Colon (tissue), 2 donors: ENCODE measurements at regions not wholly inside any gene's neighbourhood (a gene's known extent, or its start where the extent isn't known, plus 50 kb on each side); places are given as distances from the start of the nearest gene placed in this dataset.

Experiments
- FAIRE-seq: peaks from 2 replicates; lab custom pipeline; 2012; peaks lifted over from hg19 to GRCh38; lab: Jason Lieb, UNC
- donor health status: control.
- donor health status: control.

DNA sequence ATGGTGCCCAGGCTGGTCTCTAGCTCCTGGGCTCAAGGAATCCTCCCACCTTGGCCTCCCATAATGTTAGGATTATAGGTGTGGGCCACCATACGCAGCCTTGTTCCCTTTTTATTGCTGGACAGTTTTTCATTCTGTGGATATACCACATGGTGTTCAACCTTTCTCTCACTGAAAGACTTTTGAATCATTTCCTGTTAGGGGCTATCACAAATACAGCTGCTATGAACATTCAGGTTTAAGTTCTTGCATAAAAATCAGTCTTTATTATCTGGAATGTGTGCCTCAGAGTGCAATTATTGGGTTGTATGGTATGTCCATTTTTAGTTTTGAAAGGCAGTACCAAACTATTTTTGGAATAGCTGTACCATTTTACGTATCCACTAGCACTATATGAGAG lies 647.2 kb downstream of the LIG4 start:
- FAIRE-seq = no peak

DNA sequence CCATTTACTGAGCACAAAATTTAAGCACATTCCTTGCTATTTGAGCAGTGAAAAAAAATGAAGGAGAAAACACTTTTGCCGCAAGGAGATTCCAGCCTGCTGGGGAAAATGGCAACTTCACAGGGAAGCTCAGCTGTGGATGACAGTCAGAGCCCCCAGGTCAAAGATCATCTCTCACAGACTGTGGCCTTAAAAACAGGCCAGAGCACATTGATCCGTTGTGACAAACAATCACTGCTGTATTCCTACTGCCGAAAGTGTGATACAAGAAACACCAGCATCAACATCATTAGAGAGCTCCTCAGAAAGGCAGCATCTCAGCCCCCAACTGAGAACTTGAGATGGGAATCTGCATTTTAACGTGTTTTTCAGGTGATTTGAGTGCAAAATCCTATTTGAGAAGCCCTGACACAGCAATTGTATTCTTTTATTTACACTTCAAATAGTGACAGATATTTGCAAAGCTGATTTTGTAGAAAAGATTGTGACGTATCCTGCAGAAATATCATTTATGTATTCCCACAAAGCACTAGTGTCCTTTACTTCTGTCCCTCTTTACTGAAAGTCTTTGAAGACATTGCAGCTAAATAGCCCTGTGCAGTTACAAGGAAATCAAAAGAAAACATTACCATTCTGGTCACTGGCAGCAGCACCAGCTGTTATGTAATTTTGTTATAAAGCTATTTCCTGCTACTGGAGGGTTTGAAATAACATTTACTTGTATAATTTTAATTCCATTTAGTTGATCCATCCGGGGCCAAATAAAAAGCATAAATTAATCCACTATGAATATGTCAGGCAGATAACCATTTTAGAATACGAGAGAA lies 652.0 kb downstream of the LIG4 start:
- no peak for FAIRE-seq

DNA sequence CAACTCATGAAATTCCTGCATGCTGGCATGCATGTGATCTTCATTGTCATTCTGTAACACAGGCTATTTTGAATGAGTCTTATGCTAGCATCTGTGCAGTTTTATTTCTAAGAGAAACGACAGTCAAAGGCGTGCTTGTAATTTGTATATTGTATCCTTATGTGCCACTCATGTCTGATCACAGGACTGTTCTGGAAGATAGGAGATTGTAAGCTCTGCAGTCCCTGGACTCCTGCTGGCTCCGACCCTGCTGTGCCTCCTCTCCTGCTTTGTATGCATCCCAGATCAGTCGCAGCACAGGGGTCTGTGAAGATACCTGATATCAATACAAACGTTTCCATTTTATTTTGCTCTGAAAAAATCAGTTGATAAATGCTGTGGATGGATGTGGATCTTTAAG lies 653.1 kb downstream of the LIG4 start:
- no peak for FAIRE-seq

DNA sequence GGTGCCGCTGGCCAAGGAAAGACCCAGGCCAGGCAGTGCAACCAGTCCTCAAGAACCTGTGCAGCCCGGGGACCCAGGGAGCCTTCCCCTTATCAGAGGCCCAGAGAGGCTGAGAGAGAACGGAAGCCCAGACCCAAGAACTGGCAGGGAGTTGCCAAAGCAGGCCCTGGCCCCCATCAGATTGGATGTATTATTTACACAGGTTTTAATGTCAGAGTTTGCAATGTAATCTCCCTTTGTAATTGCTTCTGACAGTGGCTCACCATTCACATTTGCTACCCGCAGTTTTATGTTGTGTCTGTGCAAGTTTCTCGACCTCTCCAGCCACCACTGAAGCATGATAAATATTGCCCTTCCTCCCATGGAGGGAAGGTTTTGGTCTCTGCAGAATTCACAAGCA lies 660.9 kb downstream of the LIG4 start:
- FAIRE-seq = no peak

DNA sequence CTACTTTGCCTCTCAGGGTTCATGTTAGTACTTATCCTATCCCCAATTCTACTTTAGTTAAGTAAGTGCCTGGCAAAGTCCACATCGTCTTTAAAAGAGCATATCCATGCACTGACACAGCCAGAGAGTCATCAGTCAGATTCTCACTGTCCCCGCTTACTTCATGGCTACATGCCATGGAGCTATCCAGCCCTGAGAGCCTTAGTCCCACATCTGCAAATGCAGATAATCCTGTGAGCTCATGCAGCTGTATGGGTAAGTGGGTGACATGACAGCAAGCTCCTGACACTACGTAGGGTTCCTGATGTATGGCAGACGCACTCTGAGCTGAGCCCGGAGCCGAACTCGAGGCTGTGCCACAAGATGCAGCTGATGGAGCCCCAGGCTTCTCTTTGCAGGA lies 661.5 kb downstream of the LIG4 start:
- no peak for FAIRE-seq

DNA sequence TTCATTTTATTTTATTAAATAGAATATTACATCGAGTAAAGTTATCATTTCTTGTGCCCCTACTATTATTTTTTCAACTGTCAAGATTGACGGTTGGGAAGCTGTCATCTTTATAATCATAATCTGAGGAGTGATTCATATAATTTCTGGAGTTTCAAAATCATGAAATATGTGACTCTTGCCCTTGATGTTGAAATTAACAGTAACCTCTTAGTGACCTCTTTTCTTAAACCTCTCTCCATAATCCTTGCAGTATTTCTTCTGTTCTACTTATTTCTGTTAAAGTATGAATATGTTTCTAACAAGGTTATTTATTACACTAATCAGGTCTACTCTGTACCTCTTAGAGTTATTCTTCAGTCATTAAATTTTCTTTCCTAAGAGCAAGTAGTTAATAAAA lies 663.8 kb downstream of the LIG4 start:
- FAIRE-seq = no peak

DNA sequence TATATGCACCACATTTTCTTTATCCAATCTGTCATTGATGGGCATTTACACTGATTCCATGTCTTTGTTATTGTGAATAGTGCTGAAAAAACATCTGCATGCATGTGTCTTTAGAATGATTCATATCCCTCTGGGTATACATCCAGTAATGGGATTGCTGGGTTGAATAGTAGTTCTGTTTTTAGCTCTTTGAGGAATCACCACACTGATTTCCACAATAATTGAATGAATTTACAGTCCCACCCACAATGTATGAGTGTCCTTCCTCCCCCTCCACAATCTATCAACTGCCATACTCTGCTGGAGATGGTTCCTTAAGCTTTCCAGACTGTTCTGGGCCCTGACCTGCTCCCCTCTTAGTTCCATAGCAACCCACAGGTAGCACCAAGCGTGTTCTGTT lies 667.0 kb downstream of the LIG4 start:
- no peak for FAIRE-seq

DNA sequence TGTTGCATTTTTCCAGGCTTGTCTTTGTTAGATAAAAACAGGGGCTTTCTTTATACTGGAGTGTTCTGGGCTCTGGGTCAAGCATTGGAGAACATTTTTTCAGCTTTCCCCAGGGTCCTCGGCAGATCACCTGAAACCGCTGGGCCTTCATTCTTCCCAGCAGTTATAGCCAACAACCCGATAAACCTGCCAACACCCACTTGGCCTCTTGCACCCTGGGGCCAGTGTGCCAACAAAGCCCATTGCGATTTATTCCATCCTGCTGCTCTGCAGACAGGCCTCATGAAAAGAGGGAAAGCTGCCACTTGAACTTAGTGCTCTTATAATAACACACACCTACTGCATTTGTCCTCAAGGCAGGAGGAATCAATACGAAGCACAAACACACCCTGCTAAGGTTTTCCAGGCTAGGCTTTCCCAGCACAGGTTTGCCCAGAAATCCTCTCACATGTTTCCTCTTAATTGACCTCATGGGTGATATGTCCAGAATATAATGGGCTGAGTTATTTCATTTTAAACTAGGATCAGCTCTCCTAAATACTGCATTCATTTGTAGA lies 669.3 kb downstream of the LIG4 start:
- no peak for FAIRE-seq

DNA sequence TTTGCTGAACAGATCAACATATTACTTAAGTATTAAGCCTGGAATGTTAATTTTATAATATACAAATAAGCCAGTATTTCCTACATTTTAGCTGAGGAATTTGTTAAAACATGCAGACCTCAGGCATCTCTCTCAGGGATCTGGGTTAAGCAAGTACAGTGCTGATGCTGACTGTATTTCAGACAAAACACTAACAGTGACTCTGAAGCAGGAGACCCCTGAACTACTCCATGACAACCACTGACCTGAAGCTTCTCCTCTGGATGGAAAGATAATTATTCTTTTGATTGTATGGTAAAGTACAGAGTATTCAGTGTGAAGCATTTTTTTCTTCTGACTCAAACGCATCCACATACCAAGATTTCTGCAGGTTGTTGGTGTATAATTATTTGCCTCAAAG lies 680.8 kb downstream of the LIG4 start:
- FAIRE-seq = no peak

DNA sequence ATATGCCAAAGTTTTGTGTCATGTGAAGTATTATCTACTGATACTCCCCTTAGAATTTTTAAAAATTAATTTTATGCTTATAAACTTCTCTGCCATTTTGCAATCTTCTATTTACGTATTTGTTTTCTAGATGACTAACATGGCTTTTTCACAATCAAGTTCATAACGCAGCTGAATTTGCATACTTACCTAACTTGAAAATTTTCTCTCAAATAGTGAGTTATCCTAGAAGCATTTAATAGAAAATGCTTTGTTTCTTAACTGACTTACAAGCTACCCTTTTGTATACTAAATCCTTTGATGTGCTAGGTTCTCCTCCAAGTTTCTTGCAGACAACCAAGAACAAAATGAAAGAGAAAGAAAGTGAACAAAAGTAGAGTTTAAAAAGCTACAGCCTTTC lies 683.5 kb downstream of the LIG4 start:
- FAIRE-seq = no peak

DNA sequence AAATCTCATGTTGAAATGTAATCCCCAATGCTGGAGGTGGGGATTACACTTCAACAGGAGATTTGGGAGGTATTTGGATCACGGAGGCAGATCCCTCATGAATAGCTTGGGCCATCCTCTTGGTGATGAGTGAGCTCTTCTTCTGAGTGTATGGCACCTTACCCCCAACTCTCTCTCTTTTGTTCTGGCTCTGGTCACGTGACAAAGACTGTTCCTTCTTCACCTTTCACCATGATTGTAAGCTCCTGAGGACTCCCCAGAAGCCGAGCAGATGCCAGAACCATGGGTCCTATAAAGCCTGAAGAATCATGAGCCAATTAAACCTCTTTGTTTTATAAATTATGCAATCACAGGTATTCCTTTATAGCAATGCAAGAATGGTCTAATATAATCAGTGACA lies 684.2 kb downstream of the LIG4 start:
- no peak for FAIRE-seq

DNA sequence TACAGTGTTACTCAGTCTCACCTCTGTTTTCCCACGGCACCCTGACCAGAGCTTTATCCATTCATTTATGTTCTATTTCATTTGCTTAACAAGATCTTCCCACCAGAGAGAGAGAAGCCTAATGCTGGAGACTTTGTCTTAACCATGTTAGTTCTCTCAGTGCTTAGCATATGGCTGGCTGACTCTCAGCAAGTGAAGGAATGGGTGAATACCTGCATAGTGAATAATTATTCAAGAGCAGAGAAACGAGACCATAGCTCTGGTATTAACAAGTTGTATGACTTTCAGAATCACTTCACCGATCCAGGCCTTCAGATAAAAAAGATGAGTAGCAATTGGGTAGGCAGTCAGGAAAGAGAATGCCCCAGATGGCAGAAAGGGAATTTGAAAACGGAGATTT lies 686.3 kb downstream of the LIG4 start:
- no peak for FAIRE-seq

DNA sequence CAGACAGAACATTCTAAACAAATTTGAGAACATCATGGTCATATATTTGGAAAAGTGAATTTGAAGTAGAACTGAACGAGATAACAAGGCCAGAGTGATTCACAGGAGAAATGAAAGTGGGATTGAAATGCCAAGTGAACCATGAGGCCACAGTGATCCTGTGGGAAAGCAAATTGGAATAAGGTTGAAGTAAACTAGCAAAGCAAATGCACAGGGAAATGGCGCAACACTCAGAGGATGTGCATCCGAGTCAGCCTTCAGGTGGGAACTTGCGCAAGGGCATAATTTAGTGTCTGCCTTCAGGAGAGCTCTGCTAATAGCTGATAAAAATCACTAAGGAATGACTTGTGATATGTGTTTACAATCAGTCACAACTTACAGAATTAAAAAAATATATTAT lies 696.6 kb downstream of the LIG4 start:
- no peak for FAIRE-seq

DNA sequence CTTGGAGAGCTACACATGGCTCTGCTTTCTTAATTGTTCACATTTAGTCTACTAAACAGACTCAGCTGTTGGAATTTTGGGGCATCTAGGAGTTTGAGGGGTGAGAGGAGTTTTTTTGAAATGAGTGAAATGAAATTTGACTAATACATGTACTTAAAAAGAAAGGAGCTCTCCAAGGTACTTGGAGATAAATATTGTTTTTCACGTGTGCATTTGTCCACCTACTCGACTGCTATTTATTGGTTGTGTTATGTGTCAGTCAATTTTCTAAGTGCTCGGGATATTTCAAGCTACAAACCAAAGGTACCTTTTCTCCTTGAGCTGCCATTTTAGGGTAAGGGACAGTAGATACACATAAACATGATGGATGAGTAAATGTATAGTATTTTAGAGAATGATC lies 697.0 kb downstream of the LIG4 start:
- FAIRE-seq = no peak

DNA sequence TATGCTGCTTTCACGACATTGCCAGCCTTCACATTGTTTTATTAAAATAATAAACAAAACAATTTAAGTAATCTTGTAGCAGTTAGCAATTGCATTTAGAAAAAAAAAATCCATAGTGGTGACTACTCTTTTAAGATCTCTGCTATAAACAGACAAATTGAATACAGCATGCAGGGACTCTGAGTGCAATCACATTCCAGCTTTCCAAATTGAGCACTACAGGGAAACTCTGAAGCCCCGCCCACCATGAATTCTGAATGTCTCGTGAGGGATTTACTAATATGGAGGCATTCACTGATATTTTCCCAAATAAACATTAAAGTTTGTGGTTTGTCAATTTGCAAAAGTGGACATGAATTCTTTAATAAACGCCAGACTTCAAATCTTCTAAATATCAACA lies 698.8 kb downstream of the LIG4 start:
- FAIRE-seq = no peak

DNA sequence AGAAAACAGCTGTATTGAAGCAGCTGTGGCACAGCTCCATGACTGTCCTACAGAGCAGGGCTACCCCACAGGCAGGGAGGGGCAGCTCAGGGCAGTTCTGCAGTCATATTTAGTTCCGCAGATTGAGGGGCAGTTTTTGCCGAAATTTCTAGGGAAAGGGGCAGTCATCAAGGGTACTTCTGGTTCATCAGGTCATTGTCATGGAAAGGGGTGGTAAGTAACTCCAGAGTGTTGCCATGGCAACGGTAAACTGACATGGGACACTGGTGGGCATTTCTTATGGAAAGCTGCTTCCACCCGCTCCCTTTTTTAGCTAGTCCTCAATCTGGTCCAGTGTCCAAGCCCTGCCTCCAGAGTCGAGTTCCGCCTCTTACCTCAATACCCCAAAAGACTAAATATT lies 702.8 kb downstream of the LIG4 start:
- no peak for FAIRE-seq

DNA sequence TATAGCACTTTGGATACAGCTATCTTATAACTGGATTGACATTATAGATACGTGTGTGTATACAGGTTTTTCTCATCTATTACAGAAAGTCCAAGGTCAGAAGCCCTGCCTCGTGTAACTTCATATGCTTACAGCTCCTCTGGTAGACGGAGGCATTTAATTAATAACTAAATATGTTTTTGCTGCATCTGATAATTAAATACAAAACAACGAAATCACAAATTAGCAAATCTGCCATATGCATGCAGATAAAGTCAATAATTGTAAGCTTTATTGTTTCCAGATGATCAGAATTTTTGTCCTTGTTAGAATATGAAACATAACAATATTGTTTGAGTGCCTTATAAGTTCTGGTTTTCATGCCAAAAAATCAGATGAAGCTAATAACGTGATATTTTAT lies 717.7 kb downstream of the LIG4 start:
- no peak for FAIRE-seq

DNA sequence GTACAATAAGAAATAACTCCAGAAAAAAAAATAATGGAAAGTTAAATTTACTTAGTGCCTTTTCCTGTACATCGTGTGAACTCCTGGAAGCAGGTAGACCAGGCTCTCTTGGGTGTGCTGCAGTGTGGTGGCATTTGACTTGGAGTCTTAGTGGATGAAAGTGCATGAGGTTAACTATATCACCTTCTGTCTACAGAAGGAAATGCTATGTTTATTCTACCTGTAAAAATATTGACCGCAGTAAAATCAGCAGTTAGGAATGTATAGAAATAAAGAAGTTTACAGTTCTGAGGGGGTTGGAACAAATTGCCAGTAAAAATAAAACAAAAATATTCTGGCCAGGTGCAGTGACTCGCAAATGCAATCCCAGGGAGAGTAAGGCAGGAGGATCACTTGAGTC lies 722.1 kb downstream of the LIG4 start:
- no peak for FAIRE-seq

DNA sequence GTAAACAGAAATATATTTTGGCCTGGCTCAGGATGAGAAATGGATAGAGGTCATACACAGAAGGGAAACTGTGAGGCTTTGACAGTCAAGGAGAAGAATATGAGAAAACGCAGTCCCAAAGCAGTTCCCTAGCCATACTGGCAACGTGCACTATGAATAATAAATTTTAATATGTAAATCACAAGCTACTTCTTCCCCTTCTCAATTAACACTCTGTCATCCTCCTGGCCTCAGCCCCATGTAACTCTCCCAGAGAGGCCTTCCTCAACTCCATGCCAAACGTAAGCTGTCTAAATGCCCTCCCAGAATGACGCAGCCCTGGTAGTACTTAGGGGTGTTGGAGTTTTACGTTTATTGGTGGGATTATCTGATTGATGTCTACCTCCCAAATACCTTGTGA lies 732.6 kb downstream of the LIG4 start:
- no peak for FAIRE-seq

DNA sequence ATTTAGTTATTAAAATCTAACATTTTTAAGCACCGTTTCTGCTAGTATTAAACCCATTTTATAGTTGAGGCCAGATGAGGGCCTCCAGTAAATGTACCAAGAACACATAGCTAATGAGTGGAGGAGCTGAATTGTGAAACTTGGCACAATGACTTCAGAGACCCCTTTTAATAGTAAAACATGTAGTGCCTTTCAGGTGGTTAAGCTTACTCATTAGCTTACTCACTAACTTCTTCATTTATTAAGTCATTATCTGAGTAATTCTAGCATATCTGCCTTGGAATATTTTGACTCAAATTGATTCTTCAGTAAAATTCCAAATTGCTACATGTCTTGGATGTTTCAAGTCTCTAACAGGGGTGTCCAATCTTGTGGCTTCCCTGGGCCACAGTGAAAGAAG lies 735.2 kb downstream of the LIG4 start:
- no peak for FAIRE-seq

DNA sequence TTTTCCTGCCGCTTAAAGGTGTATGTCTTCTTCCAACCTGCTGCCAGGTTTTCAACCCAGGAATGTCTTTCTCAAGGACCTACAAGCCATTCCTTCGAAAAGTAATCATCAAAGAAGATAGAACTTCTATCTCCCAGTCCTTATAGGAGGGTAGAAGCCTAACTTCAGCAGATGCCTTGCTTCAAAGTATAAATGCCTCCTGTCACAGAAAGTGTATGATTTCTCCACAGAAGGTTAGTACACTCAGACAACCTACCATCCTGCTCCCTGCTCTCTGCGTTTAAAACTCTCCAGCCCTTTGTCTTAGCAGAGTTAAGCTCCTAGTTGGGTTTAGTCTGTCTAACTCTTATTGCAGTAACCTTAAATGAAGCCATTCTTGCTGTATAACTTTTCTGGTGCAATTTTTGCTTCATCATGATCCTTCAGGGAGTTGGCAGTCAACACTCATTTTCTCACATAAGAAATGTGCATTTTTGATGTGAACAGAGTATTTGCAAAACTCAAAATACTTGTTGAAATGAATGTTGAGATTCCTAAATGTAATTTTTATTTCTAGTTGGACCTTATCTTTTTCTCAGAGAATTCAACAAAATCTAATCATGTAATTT lies 737.5 kb downstream of the LIG4 start:
- FAIRE-seq = no peak

DNA sequence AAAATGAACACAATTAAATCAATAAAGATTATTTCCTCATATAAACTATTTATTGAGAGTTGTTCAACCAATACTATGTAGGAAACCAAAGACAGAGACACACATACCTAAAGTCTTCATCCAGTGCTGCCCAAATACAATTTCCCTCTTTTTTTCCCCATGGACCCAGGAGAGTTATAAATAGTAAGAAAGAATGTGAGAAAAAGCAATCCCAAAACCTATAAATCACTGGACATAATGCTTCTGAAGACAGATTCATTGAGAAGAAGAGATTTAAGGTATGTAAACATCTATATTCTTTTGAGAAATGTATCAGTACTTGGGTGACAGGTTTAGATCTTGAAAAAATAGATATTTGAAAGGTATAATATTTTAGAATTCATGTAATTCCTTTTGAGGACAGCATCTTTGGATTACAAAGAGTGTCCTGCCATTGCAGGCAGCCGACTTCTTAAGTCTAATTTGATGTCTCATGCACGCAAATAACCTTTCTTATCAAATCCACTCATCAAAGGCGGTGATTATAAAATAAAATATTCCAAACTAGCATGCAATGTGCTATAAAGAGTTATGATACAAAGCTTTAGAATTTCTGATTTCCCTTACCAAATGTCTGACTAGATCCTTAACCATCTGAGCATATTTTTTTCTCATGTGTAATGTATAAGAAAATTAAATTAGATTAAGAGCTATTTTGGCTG lies 739.4 kb downstream of the LIG4 start:
- FAIRE-seq = no peak

DNA sequence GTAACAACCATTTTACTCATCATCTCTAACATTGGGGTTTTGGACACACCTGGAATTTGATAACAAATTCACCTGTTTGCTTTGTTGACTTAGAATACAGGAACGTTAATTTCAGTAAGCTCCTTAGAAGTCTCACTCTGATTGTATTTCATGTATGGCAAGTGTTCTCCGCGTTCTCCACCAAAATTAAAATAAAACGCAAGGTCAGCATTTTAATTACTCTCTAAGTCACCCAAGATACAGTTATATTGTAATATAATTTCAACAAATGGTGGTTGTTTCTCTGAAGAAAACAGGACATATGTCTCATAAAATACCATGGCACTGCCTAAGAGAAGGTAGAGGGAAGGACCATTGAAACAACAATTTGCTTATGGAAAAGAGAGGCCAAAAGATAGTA lies 742.1 kb downstream of the LIG4 start:
- no peak for FAIRE-seq
